Neural progenitor cell (in vitro differentiated cells): ENCODE measurements at regions not wholly inside any gene's neighbourhood (a gene's known extent, or its start where the extent isn't known, plus 50 kb on each side); places are given as distances from the start of the nearest gene placed in this dataset.

ENCODE experiments used
- DNase-seq: peaks from one replicate; pipeline ENCODE4 v3.0.0-alpha.2; 2016; ENCODE audit warnings: low spot score
- H2AFZ ChIP-seq: fragments of 200-600 bp; sonication (generic); replicated peaks from 2 replicates; pipeline ENCODE4 v1.6.1; 2016; ENCODE audit warnings: antibody characterized with exemption
- H3F3A ChIP-seq: fragments of 200-600 bp; sonication (generic); 2 replicates; pipeline ENCODE4 v1.6.1; 2016; ENCODE audit warnings: antibody characterized with exemption, low read depth
- H3K27ac ChIP-seq: fragments of 200-600 bp; sonication (generic); 2 replicates; pipeline ENCODE4 v1.5.1; 2016; ENCODE audit warnings: mild to moderate bottlenecking
- H3K27me3 ChIP-seq: fragments of 200-600 bp; sonication (generic); 2 replicates; pipeline ENCODE4 v1.6.1; 2016; ENCODE audit warnings: mild to moderate bottlenecking, moderate library complexity
- H3K36me3 ChIP-seq: fragments of 200-600 bp; sonication (generic); 2 replicates; pipeline ENCODE4 v1.5.1; 2016
- H3K4me1 ChIP-seq: fragments of 200-600 bp; sonication (generic); 2 replicates; pipeline ENCODE4 v1.6.1; 2016; ENCODE audit warnings: mixed run types
- H3K4me2 ChIP-seq: fragments of 200-600 bp; sonication (generic); 2 replicates; pipeline ENCODE4 v1.6.1; 2016
- H3K4me3 ChIP-seq: fragments of 200-600 bp; sonication (generic); 2 replicates; pipeline ENCODE4 v1.5.1; 2016
- H3K79me2 ChIP-seq: fragments of 200-600 bp; sonication (generic); 2 replicates; pipeline ENCODE4 v1.6.1; 2016; ENCODE audit warnings: low read depth
- H3K9ac ChIP-seq: fragments of 200-600 bp; sonication (generic); 2 replicates; pipeline ENCODE4 v1.6.1; 2016
- H3K9me3 ChIP-seq: fragments of 200-600 bp; sonication (generic); 2 replicates; pipeline ENCODE4 v1.5.1; 2016; ENCODE audit warnings: low read depth
- H4K20me1 ChIP-seq: fragments of 200-600 bp; sonication (generic); 2 replicates; pipeline ENCODE4 v1.6.1; 2016; ENCODE audit warnings: low read depth
- H3K27ac Mint-ChIP-seq: 3 replicates; pipeline ENCODE4 v1.8.0; 2021; ENCODE audit warnings: mixed read lengths
- H3K27me3 Mint-ChIP-seq: 2 replicates; pipeline ENCODE4 v1.8.0; 2022; ENCODE audit warnings: low read depth, mild to moderate bottlenecking, inconsistent platforms, moderate library complexity, mixed read lengths; ENCODE audit not compliant: insufficient read depth
- H3K36me3 Mint-ChIP-seq: 3 replicates; pipeline ENCODE4 v1.8.0; 2021; ENCODE audit warnings: mixed read lengths
- H3K4me1 Mint-ChIP-seq: 3 replicates; pipeline ENCODE4 v1.8.0; 2021; ENCODE audit warnings: mixed read lengths
- H3K4me3 Mint-ChIP-seq: 3 replicates; pipeline ENCODE4 v1.8.0; 2021; ENCODE audit warnings: mild to moderate bottlenecking, moderate library complexity, mixed read lengths
- H3K9me3 Mint-ChIP-seq: 3 replicates; pipeline ENCODE4 v1.8.0; 2020; ENCODE audit warnings: mixed read lengths
- EZH2 ChIP-seq: fragments of 200-600 bp; sonication (generic); IDR thresholded peaks from 2 replicates; pipeline ENCODE4 v1.6.1; 2017; ENCODE audit warnings: antibody characterized with exemption, mild to moderate bottlenecking, moderate library complexity
- EZH2phosphoT487 ChIP-seq: fragments of 200-600 bp; sonication (generic); IDR thresholded peaks from 2 replicates; pipeline ENCODE4 v1.6.1; 2017; ENCODE audit warnings: antibody characterized with exemption
- TF ChIP-seq, protein P1 (sequence below): fragments of 200-600 bp; sonication (generic); IDR thresholded peaks from 2 replicates; pipeline ENCODE4 v1.5.1; 2017; ENCODE audit warnings: antibody characterized with exemption, mild to moderate bottlenecking

- no peaks in the 10 kb centered on the region for H4K20me1 ChIP-seq
- no peak overlapping the region for H2AFZ ChIP-seq
- Mint-ChIP-seq H3K27me3 (no peaks in the 10 kb centered on the region), H3K36me3 (no peaks in the 10 kb centered on the region), H3K9me3 (no peaks in the 10 kb centered on the region), H3K27ac (no peak overlapping the region), H3K4me1 (no peaks in the 10 kb centered on the region), H3K4me3 (no peak overlapping the region)
- no peak overlapping the region for H3K4me2 ChIP-seq
- H3K9ac ChIP-seq: no peak overlapping the region
- H3K36me3 ChIP-seq: no peaks in the 10 kb centered on the region
- H3K4me1 ChIP-seq: peaks cover 12% of the 10 kb centered on the region
- H3K9me3 ChIP-seq: no peaks in the 10 kb centered on the region
- H3K27ac ChIP-seq: no peak overlapping the region
- DNase-seq: no peak
- H3K4me3 ChIP-seq: no peak overlapping the region
- H3F3A ChIP-seq: no peaks in the 10 kb centered on the region
- TF ChIP-seq, protein P1, sequence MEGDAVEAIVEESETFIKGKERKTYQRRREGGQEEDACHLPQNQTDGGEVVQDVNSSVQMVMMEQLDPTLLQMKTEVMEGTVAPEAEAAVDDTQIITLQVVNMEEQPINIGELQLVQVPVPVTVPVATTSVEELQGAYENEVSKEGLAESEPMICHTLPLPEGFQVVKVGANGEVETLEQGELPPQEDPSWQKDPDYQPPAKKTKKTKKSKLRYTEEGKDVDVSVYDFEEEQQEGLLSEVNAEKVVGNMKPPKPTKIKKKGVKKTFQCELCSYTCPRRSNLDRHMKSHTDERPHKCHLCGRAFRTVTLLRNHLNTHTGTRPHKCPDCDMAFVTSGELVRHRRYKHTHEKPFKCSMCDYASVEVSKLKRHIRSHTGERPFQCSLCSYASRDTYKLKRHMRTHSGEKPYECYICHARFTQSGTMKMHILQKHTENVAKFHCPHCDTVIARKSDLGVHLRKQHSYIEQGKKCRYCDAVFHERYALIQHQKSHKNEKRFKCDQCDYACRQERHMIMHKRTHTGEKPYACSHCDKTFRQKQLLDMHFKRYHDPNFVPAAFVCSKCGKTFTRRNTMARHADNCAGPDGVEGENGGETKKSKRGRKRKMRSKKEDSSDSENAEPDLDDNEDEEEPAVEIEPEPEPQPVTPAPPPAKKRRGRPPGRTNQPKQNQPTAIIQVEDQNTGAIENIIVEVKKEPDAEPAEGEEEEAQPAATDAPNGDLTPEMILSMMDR: no peak
- no peak for TF ChIP-seq EZH2
- TF ChIP-seq EZH2phosphoT487: no peak
- no peaks in the 10 kb centered on the region for H3K79me2 ChIP-seq
- H3K27me3 ChIP-seq: no peaks in the 10 kb centered on the region
Observed at GRCh38 chr3:181554233-181554765, 157.4 kb upstream of the SOX2 start.

GRCh38 chr3:181549266-181549665, 162.5 kb upstream of the SOX2 start:
- Histone ChIP-seq H3K27me3 (no peaks in the 10 kb centered on the region), H3K9ac (no peak overlapping the region), H3F3A (no peaks in the 10 kb centered on the region), H3K79me2 (no peaks in the 10 kb centered on the region), H3K27ac (no peak overlapping the region), H2AFZ (no peak overlapping the region), H3K9me3 (no peaks in the 10 kb centered on the region), H3K4me2 (no peak overlapping the region), H3K4me1 (peaks cover 12% of the 10 kb centered on the region), H3K36me3 (no peaks in the 10 kb centered on the region), H4K20me1 (no peaks in the 10 kb centered on the region), H3K4me3 (no peak overlapping the region)
- Mint-ChIP-seq H3K36me3 (no peaks in the 10 kb centered on the region), H3K9me3 (no peaks in the 10 kb centered on the region), H3K4me1 (no peaks in the 10 kb centered on the region), H3K27ac (no peak overlapping the region), H3K4me3 (no peak overlapping the region), H3K27me3 (no peaks in the 10 kb centered on the region)
- no peak for DNase-seq
- no peak for TF ChIP-seq EZH2
- TF ChIP-seq, protein P1: no peak
- no peak for TF ChIP-seq EZH2phosphoT487

DNA sequence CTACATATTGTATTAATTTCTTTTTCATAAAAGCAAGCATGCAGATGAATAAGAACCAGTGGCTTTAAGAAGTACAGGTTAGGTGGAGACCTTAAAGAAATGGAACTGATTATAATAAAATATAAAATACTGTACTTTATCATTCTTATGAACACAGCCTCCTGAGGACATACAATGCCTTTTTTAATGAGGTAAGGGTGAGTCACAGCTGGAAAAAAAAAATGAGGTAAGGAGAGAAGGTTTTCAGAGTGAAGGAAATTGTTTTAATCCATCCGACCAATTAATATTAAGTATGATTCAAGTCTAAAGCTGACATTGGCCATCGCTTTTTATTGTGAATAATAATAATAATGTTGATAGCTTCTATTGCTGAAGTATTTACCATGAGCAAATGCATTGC, 170.3 kb upstream of the SOX2 start:
- H3K9me3 Mint-ChIP-seq: no peaks in the 10 kb centered on the region
- Histone ChIP-seq H3K27me3 (no peaks in the 10 kb centered on the region), H3K4me1 (no peaks in the 10 kb centered on the region), H3K27ac (no peak overlapping the region), H3K9me3 (no peaks in the 10 kb centered on the region), H3K36me3 (no peaks in the 10 kb centered on the region), H4K20me1 (no peaks in the 10 kb centered on the region), H3K4me3 (no peak overlapping the region), H3K4me2 (no peak overlapping the region), H3K79me2 (no peaks in the 10 kb centered on the region), H3F3A (no peaks in the 10 kb centered on the region), H2AFZ (no peak overlapping the region), H3K9ac (no peak overlapping the region)
- no peak for DNase-seq
- H3K4me3 Mint-ChIP-seq: no peak overlapping the region
- TF ChIP-seq EZH2: no peak
- TF ChIP-seq, protein P1: no peak
- no peak for TF ChIP-seq EZH2phosphoT487
- H3K4me1 Mint-ChIP-seq: no peaks in the 10 kb centered on the region
- H3K27ac Mint-ChIP-seq: no peak overlapping the region
- H3K36me3 Mint-ChIP-seq: no peaks in the 10 kb centered on the region
- H3K27me3 Mint-ChIP-seq: no peaks in the 10 kb centered on the region
